ENCODE measurements at regions not wholly inside any gene's neighbourhood (a gene's known extent, or its start where the extent isn't known, plus 50 kb on each side); places are given as distances from the start of the nearest gene placed in this dataset.

GRCh38 chr6:81238390-81238789, 514.1 kb downstream of the TENT5A start:
- no peak for DNase-seq (ENCODE audit: low spot score)
- no peak overlapping the region for H3K4me3 Mint-ChIP-seq
- no peak overlapping the region for H3K27ac Mint-ChIP-seq
- ChIA-PET CTCF (no interaction called here), POLR2A (no interaction called here)
- no peaks in the 10 kb centered on the region for H3K36me3 Mint-ChIP-seq
- ATAC-seq, result no peak
- no peaks in the 10 kb centered on the region for H3K9me3 Mint-ChIP-seq
- no peaks in the 10 kb centered on the region for H3K27me3 Mint-ChIP-seq (ENCODE audit: low read depth)
- TF ChIP-seq SMAD4 (CRISPR knock-in tag; IDR thresholded peaks at IDR 0.05) (no peak), ZNF671 (CRISPR knock-in tag; IDR thresholded peaks at IDR 0.05) (no peak)
- TF ChIP-seq, protein P1, sequence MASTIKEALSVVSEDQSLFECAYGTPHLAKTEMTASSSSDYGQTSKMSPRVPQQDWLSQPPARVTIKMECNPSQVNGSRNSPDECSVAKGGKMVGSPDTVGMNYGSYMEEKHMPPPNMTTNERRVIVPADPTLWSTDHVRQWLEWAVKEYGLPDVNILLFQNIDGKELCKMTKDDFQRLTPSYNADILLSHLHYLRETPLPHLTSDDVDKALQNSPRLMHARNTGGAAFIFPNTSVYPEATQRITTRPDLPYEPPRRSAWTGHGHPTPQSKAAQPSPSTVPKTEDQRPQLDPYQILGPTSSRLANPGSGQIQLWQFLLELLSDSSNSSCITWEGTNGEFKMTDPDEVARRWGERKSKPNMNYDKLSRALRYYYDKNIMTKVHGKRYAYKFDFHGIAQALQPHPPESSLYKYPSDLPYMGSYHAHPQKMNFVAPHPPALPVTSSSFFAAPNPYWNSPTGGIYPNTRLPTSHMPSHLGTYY (CRISPR knock-in tag; IDR thresholded peaks at IDR 0.05), result no peak
- 0 out of 2 replicates have a peak, but pooled peaks cover 4% of the 10 kb centered on the region for H3K4me1 Mint-ChIP-seq

- ATAC-seq (no peak), DNase-seq (ENCODE audit: low spot score) (no peak)
- no peaks in the 10 kb centered on the region for H3K36me3 Mint-ChIP-seq
- ChIA-PET POLR2A (no interaction called here), CTCF (no interaction called here)
- H3K27ac Mint-ChIP-seq, result no peak overlapping the region
- H3K9me3 Mint-ChIP-seq, result no peaks in the 10 kb centered on the region
- no peaks in the 10 kb centered on the region for H3K27me3 Mint-ChIP-seq (ENCODE audit: low read depth)
- TF ChIP-seq CREM (CRISPR knock-in tag; IDR thresholded peaks at IDR 0.05) (no peak), TP53 (CRISPR knock-in tag; IDR thresholded peaks at IDR 0.05) (no peak), ZBTB21 (CRISPR knock-in tag; IDR thresholded peaks at IDR 0.05; ENCODE audit: borderline replicate concordance) (no peak), ZNF281 (CRISPR knock-in tag; IDR thresholded peaks at IDR 0.05) (no peak), E2F1 (CRISPR knock-in tag; IDR thresholded peaks at IDR 0.05) (no peak), ZNF416 (CRISPR knock-in tag; IDR thresholded peaks at IDR 0.05) (no peak), TCF7 (CRISPR knock-in tag; IDR thresholded peaks at IDR 0.05; ENCODE audit: low read depth) (no peak), ZNF232 (CRISPR knock-in tag; IDR thresholded peaks at IDR 0.05) (no peak), NFATC4 (CRISPR knock-in tag; IDR thresholded peaks at IDR 0.05) (no peak), FOXK1 (CRISPR knock-in tag; IDR thresholded peaks at IDR 0.05) (no peak), ZNF425 (CRISPR knock-in tag; conservative IDR thresholded peaks at IDR 0.05) (no peak), SMAD3 (CRISPR knock-in tag; IDR thresholded peaks at IDR 0.05; ENCODE audit: borderline replicate concordance) (no peak), NFE2L1 (CRISPR knock-in tag; IDR thresholded peaks at IDR 0.05) (no peak), OVOL2 (CRISPR knock-in tag; IDR thresholded peaks at IDR 0.05; ENCODE audit: borderline replicate concordance) (no peak), TEAD4 (CRISPR knock-in tag; IDR thresholded peaks at IDR 0.05) (no peak)
- TF ChIP-seq, protein P2, sequence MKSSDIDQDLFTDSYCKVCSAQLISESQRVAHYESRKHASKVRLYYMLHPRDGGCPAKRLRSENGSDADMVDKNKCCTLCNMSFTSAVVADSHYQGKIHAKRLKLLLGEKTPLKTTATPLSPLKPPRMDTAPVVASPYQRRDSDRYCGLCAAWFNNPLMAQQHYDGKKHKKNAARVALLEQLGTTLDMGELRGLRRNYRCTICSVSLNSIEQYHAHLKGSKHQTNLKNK (CRISPR knock-in tag; IDR thresholded peaks at IDR 0.05), result no peak
- TF ChIP-seq, protein P3, sequence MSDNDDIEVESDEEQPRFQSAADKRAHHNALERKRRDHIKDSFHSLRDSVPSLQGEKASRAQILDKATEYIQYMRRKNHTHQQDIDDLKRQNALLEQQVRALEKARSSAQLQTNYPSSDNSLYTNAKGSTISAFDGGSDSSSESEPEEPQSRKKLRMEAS (CRISPR knock-in tag; IDR thresholded peaks at IDR 0.05), result no peak
- TF ChIP-seq, protein P4, sequence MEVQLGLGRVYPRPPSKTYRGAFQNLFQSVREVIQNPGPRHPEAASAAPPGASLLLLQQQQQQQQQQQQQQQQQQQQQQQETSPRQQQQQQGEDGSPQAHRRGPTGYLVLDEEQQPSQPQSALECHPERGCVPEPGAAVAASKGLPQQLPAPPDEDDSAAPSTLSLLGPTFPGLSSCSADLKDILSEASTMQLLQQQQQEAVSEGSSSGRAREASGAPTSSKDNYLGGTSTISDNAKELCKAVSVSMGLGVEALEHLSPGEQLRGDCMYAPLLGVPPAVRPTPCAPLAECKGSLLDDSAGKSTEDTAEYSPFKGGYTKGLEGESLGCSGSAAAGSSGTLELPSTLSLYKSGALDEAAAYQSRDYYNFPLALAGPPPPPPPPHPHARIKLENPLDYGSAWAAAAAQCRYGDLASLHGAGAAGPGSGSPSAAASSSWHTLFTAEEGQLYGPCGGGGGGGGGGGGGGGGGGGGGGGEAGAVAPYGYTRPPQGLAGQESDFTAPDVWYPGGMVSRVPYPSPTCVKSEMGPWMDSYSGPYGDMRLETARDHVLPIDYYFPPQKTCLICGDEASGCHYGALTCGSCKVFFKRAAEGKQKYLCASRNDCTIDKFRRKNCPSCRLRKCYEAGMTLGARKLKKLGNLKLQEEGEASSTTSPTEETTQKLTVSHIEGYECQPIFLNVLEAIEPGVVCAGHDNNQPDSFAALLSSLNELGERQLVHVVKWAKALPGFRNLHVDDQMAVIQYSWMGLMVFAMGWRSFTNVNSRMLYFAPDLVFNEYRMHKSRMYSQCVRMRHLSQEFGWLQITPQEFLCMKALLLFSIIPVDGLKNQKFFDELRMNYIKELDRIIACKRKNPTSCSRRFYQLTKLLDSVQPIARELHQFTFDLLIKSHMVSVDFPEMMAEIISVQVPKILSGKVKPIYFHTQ (CRISPR knock-in tag; IDR thresholded peaks at IDR 0.05), result no peak
- TF ChIP-seq, protein P5, sequence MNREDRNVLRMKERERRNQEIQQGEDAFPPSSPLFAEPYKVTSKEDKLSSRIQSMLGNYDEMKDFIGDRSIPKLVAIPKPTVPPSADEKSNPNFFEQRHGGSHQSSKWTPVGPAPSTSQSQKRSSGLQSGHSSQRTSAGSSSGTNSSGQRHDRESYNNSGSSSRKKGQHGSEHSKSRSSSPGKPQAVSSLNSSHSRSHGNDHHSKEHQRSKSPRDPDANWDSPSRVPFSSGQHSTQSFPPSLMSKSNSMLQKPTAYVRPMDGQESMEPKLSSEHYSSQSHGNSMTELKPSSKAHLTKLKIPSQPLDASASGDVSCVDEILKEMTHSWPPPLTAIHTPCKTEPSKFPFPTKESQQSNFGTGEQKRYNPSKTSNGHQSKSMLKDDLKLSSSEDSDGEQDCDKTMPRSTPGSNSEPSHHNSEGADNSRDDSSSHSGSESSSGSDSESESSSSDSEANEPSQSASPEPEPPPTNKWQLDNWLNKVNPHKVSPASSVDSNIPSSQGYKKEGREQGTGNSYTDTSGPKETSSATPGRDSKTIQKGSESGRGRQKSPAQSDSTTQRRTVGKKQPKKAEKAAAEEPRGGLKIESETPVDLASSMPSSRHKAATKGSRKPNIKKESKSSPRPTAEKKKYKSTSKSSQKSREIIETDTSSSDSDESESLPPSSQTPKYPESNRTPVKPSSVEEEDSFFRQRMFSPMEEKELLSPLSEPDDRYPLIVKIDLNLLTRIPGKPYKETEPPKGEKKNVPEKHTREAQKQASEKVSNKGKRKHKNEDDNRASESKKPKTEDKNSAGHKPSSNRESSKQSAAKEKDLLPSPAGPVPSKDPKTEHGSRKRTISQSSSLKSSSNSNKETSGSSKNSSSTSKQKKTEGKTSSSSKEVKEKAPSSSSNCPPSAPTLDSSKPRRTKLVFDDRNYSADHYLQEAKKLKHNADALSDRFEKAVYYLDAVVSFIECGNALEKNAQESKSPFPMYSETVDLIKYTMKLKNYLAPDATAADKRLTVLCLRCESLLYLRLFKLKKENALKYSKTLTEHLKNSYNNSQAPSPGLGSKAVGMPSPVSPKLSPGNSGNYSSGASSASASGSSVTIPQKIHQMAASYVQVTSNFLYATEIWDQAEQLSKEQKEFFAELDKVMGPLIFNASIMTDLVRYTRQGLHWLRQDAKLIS (CRISPR knock-in tag; IDR thresholded peaks at IDR 0.05; ENCODE audit: borderline replicate concordance), result no peak
- no peak overlapping the region for H3K4me3 Mint-ChIP-seq
- 0 out of 2 replicates have a peak, but pooled peaks cover 4% of the 10 kb centered on the region for H3K4me1 Mint-ChIP-seq
Observed at GRCh38 chr6:81237226-81237625, 515.3 kb downstream of the TENT5A start.

All from WTC11 (cell line).